H1 (cell line): ENCODE measurements at regions not wholly inside any gene's neighbourhood (a gene's known extent, or its start where the extent isn't known, plus 50 kb on each side); places are given as distances from the start of the nearest gene placed in this dataset.

Experiments used
- BCL11A ChIP-seq, 2 experiments: IDR thresholded peaks; one replicate each; pipeline ENCODE4 v1.6.1; 2011; ENCODE audit warnings: low read depth in 2 of 2, low read length in 2 of 2, mild to moderate bottlenecking in 2 of 2
- CHD2 ChIP-seq: IDR thresholded peaks from 2 replicates; pipeline ENCODE4 v1.6.1; 2012; ENCODE audit warnings: low read length, improper control_type of control experiment
- TBP ChIP-seq: IDR thresholded peaks from 2 replicates; pipeline ENCODE4 v1.6.1; 2011; ENCODE audit warnings: low read depth, low read length, improper control_type of control experiment

- TF ChIP-seq CHD2 (no peak), TBP (no peak), BCL11A (IDR thresholded peaks at IDR 0.05; ENCODE audit: low read depth in 2 of 2, low read length in 2 of 2) (no peak)
These were observed 666.9 kb downstream of the KCNT2 start (continued) for GRCh38 chr1:195941314-195941713.
